HG02759 (cell line): ENCODE measurements at regions not wholly inside any gene's neighbourhood (a gene's known extent, or its start where the extent isn't known, plus 50 kb on each side); places are given as distances from the start of the nearest gene placed in this dataset.
"Not testable (repeated sequence)": the region's sequence is repeated elsewhere in the genome, so short reads cannot be mapped to it uniquely, and the experiment has no call there.

Experiments used
- ATAC-seq: cut with Tn5 transposase; IDR thresholded peaks from one replicate; pipeline ENCODE4 v1.9.1; 2021; ENCODE audit warnings: mild to moderate bottlenecking, moderate library complexity; ENCODE audit not compliant: unreplicated experiment

- ATAC-seq = no peak
Observed at GRCh38 chr1:228668553-228669241, 66.6 kb upstream of the RHOU start.

DNA sequence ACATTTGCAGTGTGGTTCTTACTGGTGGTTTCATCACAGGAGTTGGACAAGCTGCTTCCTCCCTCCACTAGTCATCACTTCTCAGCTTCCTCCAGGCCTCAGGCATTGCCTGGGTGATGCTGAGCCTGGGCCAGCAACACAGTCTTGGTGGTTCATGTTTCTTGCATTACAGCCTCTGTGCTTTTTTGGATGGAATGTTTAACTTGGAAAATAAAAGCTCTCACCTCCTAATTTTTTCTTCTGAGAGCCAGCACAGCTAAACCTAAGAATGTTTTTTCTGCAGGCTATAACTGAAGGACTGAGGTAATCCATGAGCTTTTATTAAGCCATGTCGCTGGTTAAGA lies 66.1 kb upstream of the RHOU start:
- no peak for ATAC-seq

GRCh38 chr1:228681076-228681565 lies 54.2 kb upstream of the RHOU start:
- not testable (repeated sequence) for ATAC-seq

DNA sequence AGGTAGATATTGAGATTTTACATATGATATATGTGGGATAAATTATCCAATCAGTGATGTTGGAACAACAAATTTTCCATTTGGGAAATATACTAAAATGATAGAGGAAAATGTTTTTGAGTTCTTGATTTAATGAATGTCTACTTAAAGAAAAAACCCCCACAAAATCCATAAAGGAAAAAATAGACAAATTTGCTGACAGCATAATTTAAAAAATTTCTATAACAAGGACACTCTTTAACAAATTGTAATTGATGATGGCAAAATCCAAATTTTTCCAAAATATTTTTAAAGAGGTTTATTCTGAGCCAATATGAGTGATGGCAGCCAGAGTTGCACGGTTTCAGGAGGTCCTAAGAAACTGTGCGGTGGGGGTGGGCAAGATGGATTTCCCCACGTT lies 51.9 kb upstream of the RHOU start:
- no peak for ATAC-seq

DNA sequence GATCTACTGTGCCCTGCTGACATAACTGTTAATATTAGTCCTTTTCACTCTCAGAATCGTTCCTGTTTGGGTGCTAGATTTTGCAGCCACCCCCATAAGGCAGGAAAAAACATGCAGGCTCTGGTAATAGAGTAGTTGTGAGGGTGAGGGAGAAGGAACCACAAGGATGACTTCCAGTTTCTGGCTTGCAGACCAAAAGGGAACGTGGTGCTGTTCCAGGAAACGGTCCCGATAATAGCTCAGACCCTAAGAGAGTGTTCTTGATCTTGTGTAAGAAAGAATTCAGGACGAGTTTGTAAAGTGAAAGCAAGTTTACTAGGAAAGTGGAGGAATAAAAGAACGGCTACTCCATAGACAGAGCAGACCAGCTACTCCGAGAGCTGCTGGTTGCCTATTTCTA lies 50.7 kb upstream of the RHOU start:
- no peak for ATAC-seq

GRCh38 chr1:228685081-228685660 lies 50.1 kb upstream of the RHOU start:
- ATAC-seq = no peak
